IMR-90 (cell line): ENCODE measurements at regions not wholly inside any gene's neighbourhood (a gene's known extent, or its start where the extent isn't known, plus 50 kb on each side); places are given as distances from the start of the nearest gene placed in this dataset.

ENCODE experiments used
- ATAC-seq: fragments of 200-7000 bp; cut with Tn5 transposase; 2 replicates; pipeline ENCODE4 v1.9.1; 2020; ENCODE audit warnings: low read depth, mild to moderate bottlenecking, moderate library complexity
- BruUV-seq: library from RNA; stranded (reverse); fragments of 400-500 nt; replicated peaks from 2 replicates; lab custom pipeline; 2021; lab: Mats Ljungman, UMichigan
- CTCF ChIA-PET: fragments of 300-600 bp; formaldehyde crosslinking; extraction: SDS; loops from one replicate; lab custom pipeline; 2021; ENCODE audit warnings: antibody characterized with exemption; lab: Yijun Ruan, JAX
- POLR2A ChIA-PET: fragments of 300-600 bp; sonication (Branson Sonifier 250); formaldehyde crosslinking; loops from one replicate; lab custom pipeline; 2022; ENCODE audit warnings: antibody characterized with exemption; ENCODE audit not compliant: unreplicated experiment; lab: Charles Lee
- DNase-seq: peaks from one replicate; pipeline ENCODE4 v3.0.0; 2013
- H2AFZ ChIP-seq: replicated peaks from 2 replicates; pipeline ENCODE3; 2013; ENCODE audit warnings: low read length, mild to moderate bottlenecking; ENCODE audit not compliant: poor library complexity
- H2AK5ac ChIP-seq: 2 replicates; pipeline ENCODE4 v1.6.1; 2013; ENCODE audit warnings: low read depth, low read length, inconsistent platforms
- H2AK9ac ChIP-seq: replicated peaks from 2 replicates; pipeline ENCODE3; 2013; ENCODE audit warnings: mild to moderate bottlenecking, low read depth, low read length, moderate library complexity; ENCODE audit not compliant: poor library complexity
- H2BK120ac ChIP-seq: 2 replicates; pipeline ENCODE4 v1.6.1; 2013; ENCODE audit warnings: low read depth, low read length, inconsistent platforms
- H2BK15ac ChIP-seq: 3 replicates; pipeline ENCODE4 v1.6.1; 2013; ENCODE audit warnings: low read depth, low read length, inconsistent platforms
- H2BK20ac ChIP-seq: 2 replicates; pipeline ENCODE4 v1.6.1; 2013; ENCODE audit warnings: low read depth, mild to moderate bottlenecking, inconsistent platforms, low read length, moderate library complexity
- H2BK5ac ChIP-seq: 2 replicates; pipeline ENCODE4 v1.6.1; 2013; ENCODE audit warnings: mild to moderate bottlenecking, low read depth, low read length, inconsistent platforms; ENCODE audit not compliant: poor library complexity, severe bottlenecking
- H3K14ac ChIP-seq: replicated peaks from 2 replicates; pipeline ENCODE4 v1.6.1; 2013; ENCODE audit warnings: low read depth, low read length, inconsistent platforms
- H3K18ac ChIP-seq: 2 replicates; pipeline ENCODE4 v1.6.1; 2013; ENCODE audit warnings: low read depth, low read length, control low read depth
- H3K23ac ChIP-seq: 2 replicates; pipeline ENCODE4 v1.6.1; 2013; ENCODE audit warnings: low read depth, low read length, inconsistent platforms
- H3K27ac ChIP-seq: 2 replicates; pipeline ENCODE4 v1.5.1; 2013; ENCODE audit warnings: mild to moderate bottlenecking, control low read depth, low read length; ENCODE audit not compliant: insufficient read depth
- H3K27me3 ChIP-seq: 2 replicates; pipeline ENCODE4 v1.6.1; 2013; ENCODE audit warnings: low read length; ENCODE audit not compliant: control insufficient read depth, insufficient read depth
- H3K36me3 ChIP-seq: 2 replicates; pipeline ENCODE4 v1.6.1; 2013; ENCODE audit warnings: low read length, mixed read lengths; ENCODE audit not compliant: control insufficient read depth, insufficient read depth
- H3K4ac ChIP-seq: 2 replicates; pipeline ENCODE4 v1.6.1; 2013; ENCODE audit warnings: low read depth, low read length, inconsistent platforms
- H3K4me1 ChIP-seq: 2 replicates; pipeline ENCODE4 v1.6.1; 2013; ENCODE audit warnings: low read length, mixed read lengths; ENCODE audit not compliant: control insufficient read depth, insufficient read depth
- H3K4me2 ChIP-seq: 2 replicates; pipeline ENCODE4 v1.6.1; 2013; ENCODE audit warnings: low read depth, mild to moderate bottlenecking, control low read depth, low read length, moderate library complexity
- H3K4me3 ChIP-seq: 2 replicates; pipeline ENCODE4 v1.5.1; 2013; ENCODE audit warnings: low read depth, mild to moderate bottlenecking, control low read depth, low read length, moderate library complexity; ENCODE audit not compliant: insufficient read depth
- H3K56ac ChIP-seq: 2 replicates; pipeline ENCODE4 v1.6.1; 2013; ENCODE audit warnings: low read length, inconsistent platforms; ENCODE audit not compliant: insufficient read depth; ENCODE audit errors: extremely low read depth
- H3K79me1 ChIP-seq, 2 experiments: 2 replicates each; pipeline ENCODE4 v1.6.1; 2013; ENCODE audit warnings: low read length in 2 of 2, inconsistent platforms in 1 of 2, low read depth in 1 of 2
- H3K9ac ChIP-seq: 2 replicates; pipeline ENCODE4 v1.6.1; 2013; ENCODE audit warnings: low read depth, low read length, control low read depth
- H3K9me1 ChIP-seq: 2 replicates; pipeline ENCODE4 v1.6.1; 2013; ENCODE audit warnings: low read length, inconsistent platforms; ENCODE audit not compliant: insufficient read depth
- H3K9me3 ChIP-seq: 2 replicates; pipeline ENCODE4 v1.6.1; 2013; ENCODE audit warnings: low read length; ENCODE audit not compliant: control insufficient read depth, insufficient read depth
- H4K20me1 ChIP-seq: 2 replicates; pipeline ENCODE4 v1.6.1; 2013; ENCODE audit warnings: low read length, inconsistent platforms; ENCODE audit not compliant: insufficient read depth
- H4K5ac ChIP-seq: 2 replicates; pipeline ENCODE4 v1.6.1; 2013; ENCODE audit warnings: mild to moderate bottlenecking, low read depth, low read length, control low read depth
- H4K8ac ChIP-seq, 2 experiments: 2 replicates each; pipeline ENCODE4 v1.6.1; 2013; ENCODE audit warnings: low read depth in 2 of 2, low read length in 2 of 2, control low read depth in 1 of 2, inconsistent platforms in 1 of 2
- H4K91ac ChIP-seq: 2 replicates; pipeline ENCODE4 v1.6.1; 2013; ENCODE audit warnings: low read depth, low read length, inconsistent platforms; ENCODE audit not compliant: insufficient read depth
- CEBPB ChIP-seq: IDR thresholded peaks from 2 replicates; pipeline ENCODE4 v1.6.1; 2012; ENCODE audit warnings: low read depth, low read length, improper control_type of control experiment
- CHD1 ChIP-seq: IDR thresholded peaks from 2 replicates; pipeline ENCODE4 v1.6.1; 2012; ENCODE audit warnings: low read depth, low read length, improper control_type of control experiment
- MAZ ChIP-seq: IDR thresholded peaks from 2 replicates; pipeline ENCODE4 v1.6.1; 2012; ENCODE audit warnings: low read depth, mild to moderate bottlenecking, low read length, improper control_type of control experiment, moderate library complexity, borderline replicate concordance
- MXI1 ChIP-seq: IDR thresholded peaks from 2 replicates; pipeline ENCODE4 v1.6.1; 2012; ENCODE audit warnings: low read depth, mild to moderate bottlenecking, low read length, moderate library complexity, borderline replicate concordance
- NFE2L2 ChIP-seq: fragments of 150-350 bp; IDR thresholded peaks from 2 replicates; pipeline ENCODE4 v1.6.1; 2016; ENCODE audit warnings: low read depth, mild to moderate bottlenecking, low read length
- POLR2A ChIP-seq: IDR thresholded peaks from 2 replicates; pipeline ENCODE4 v1.6.1; 2012; ENCODE audit warnings: mild to moderate bottlenecking, low read depth, low read length
- RAD21 ChIP-seq: IDR thresholded peaks from 2 replicates; pipeline ENCODE4 v1.6.1; 2012; ENCODE audit warnings: low read length, improper control_type of control experiment
- RCOR1 ChIP-seq: IDR thresholded peaks from 2 replicates; pipeline ENCODE4 v1.6.1; 2012; ENCODE audit warnings: mild to moderate bottlenecking, low read length, improper control_type of control experiment; ENCODE audit not compliant: insufficient replicate concordance
- RFX5 ChIP-seq: IDR thresholded peaks from 2 replicates; pipeline ENCODE4 v1.8.0; 2012; ENCODE audit warnings: low read depth, mild to moderate bottlenecking, low read length, moderate library complexity
- WGBS, 2 experiments: methylation state at CpG; one replicate each; pipeline versions ENCODE4 v1.1.5 to v1.1.7; 2013; ENCODE audit warnings: missing lambda C conversion rate in 2 of 2; ENCODE audit not compliant: insufficient read length in 1 of 2; ENCODE audit errors: extremely low coverage in 2 of 2; 5-methylcytosine and 5-hydroxymethylcytosine counted together
- dilution Hi-C: fragments of 300-500 bp; cut with HindIII; formaldehyde crosslinking; loops from one replicate; pipeline ENCODE4 v1.14.3; 2018; ENCODE audit warnings: low sequenced_read_pairs; ENCODE audit not compliant: unreplicated experiment
- in situ Hi-C: fragments of 300-500 bp; cut with MboI; formaldehyde crosslinking; loops from 3 replicates; pipeline ENCODE4 v1.14.3; 2019; ENCODE audit warnings: low sequenced_read_pairs, inconsistent platforms, mixed read lengths
- intact Hi-C: fragments of 100-400 bp; cut with micrococcal nuclease; formaldehyde crosslinking; loops from 2 replicates; pipeline ENCODE4 v1.10.0; 2022

DNA sequence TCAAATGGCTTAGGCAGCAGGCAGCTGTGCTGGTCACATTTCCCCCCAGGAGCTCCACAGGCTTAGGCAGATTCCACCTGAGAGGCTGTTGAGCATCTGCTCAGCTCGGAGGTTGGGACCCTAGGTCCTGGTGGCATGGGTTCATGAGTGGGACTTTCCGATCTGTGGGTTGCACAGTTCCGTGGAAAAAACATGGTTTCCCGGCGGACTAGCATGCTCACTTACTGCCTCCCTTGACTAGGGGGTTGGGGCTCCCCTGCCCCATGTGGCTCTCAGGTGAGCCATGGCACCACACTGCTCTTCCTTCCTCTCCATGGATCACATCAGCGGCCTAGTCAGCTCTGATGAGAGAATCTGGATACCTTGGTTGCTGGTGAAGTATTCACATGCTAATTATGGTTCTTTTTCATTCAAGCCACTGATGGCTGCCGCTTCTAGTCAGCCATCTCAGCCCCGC is 685.1 kb downstream of the METTL15 start:
- Histone ChIP-seq H3K23ac (no peak overlapping the region), H3K4me2 (no peak overlapping the region), H2BK120ac (no peak overlapping the region), H3K27me3 (no peaks in the 10 kb centered on the region), H3K14ac (no peak overlapping the region), H4K20me1 (no peaks in the 10 kb centered on the region), H3K18ac (peak overlapping the region; percentile 26; the same call in 1 of the 2 replicates), H3K9ac (no peak overlapping the region), H3K9me1 (no peaks in the 10 kb centered on the region), H2AFZ (no peak overlapping the region), H3K79me1 (no peaks in the 10 kb centered on the region), H3K27ac (no peak overlapping the region), H3K4me3 (no peak overlapping the region), H3K9me3 (peaks cover 2% of the 10 kb centered on the region; the same call in 1 of the 2 replicates), H4K91ac (peak overlapping the region; percentile 45; the same call in 1 of the 2 replicates), H4K8ac (peak overlapping the region in 1 of 2 experiments; percentile 47; a peak in 1 of 4 replicates), H3K4me1 (peaks cover 2% of the 10 kb centered on the region; the same call in 1 of the 2 replicates), H3K56ac (no peak overlapping the region), H4K5ac (peak overlapping the region; percentile 3; the same call in 1 of the 2 replicates), H3K4ac (no peak overlapping the region), H3K36me3 (no peaks in the 10 kb centered on the region), H2AK5ac (0 out of 2 replicates have a peak overlapping the region, but pooled peaks have one; percentile 64), H2BK15ac (no peak overlapping the region; the same call in 2 of the 3 replicates), H2BK20ac (no peak overlapping the region), H2BK5ac (no peak overlapping the region), H2AK9ac (no peak overlapping the region)
- intact Hi-C loops: no loop called here
- no peak for TF ChIP-seq MAZ
- no peak for TF ChIP-seq RAD21
- TF ChIP-seq POLR2A: no peak
- no peak for TF ChIP-seq RFX5
- TF ChIP-seq NFE2L2: no peak
- TF ChIP-seq CEBPB: no peak
- TF ChIP-seq RCOR1: no peak
- TF ChIP-seq MXI1: no peak
- TF ChIP-seq CHD1: no peak
- no TSS peak for BruUV-seq
- ChIA-PET POLR2A (no interaction called here), CTCF (no interaction called here)
- no CpG with 5 or more reads among the region's 8 CpGs for WGBS, 2 experiments
- no peak for DNase-seq
- in situ Hi-C loops: no loop called here
- dilution Hi-C loops: no loop called here
- no peak for ATAC-seq
